Liver (tissue), 2 donors: ENCODE measurements at regions not wholly inside any gene's neighbourhood (a gene's known extent, or its start where the extent isn't known, plus 50 kb on each side); places are given as distances from the start of the nearest gene placed in this dataset.

Source experiments
- TAF1 ChIP-seq: conservative IDR thresholded peaks from 2 replicates; pipeline ENCODE4 v1.6.1; 2016; ENCODE audit warnings: antibody characterized with exemption, mild to moderate bottlenecking
- YY1 ChIP-seq: IDR thresholded peaks from 2 replicates; pipeline ENCODE4 v1.6.1; 2016; ENCODE audit warnings: antibody characterized with exemption, mild to moderate bottlenecking
- donor health status: healthy.

GRCh38 chr2:126839796-126840195, 58.9 kb upstream of the TEX51 start:
- TF ChIP-seq YY1 (no peak), TAF1 (no peak)
